SK-N-SH treated with all-trans-retinoic acid at 6 μM for 48 hours (cell line): ENCODE measurements at regions not wholly inside any gene's neighbourhood (a gene's known extent, or its start where the extent isn't known, plus 50 kb on each side); places are given as distances from the start of the nearest gene placed in this dataset.

Experiments
- ARNTL ChIP-seq: fragments of 450-650 bp; formaldehyde crosslinking; IDR thresholded peaks from 2 replicates; pipeline ENCODE4 v1.5.0; 2020; ENCODE audit warnings: low read depth, mild to moderate bottlenecking, moderate library complexity, borderline replicate concordance
- BACH2 ChIP-seq: fragments of 250-450 bp; sonication (Bioruptor Pico); IDR thresholded peaks from 2 replicates; pipeline ENCODE4 v1.9.0; 2021; ENCODE audit warnings: mild to moderate bottlenecking, borderline replicate concordance
- CREB5 ChIP-seq: fragments of 250-450 bp; sonication (Bioruptor Pico); IDR thresholded peaks from 2 replicates; pipeline ENCODE4 v1.5.1; 2020; ENCODE audit warnings: low read depth, mild to moderate bottlenecking, moderate library complexity
- CSDC2 ChIP-seq: fragments of 250-450 bp; sonication (Bioruptor Pico); IDR thresholded peaks from 2 replicates; pipeline ENCODE4 v1.5.0; 2020; ENCODE audit warnings: mild to moderate bottlenecking, moderate library complexity
- CSRNP3 ChIP-seq: fragments of 250-450 bp; sonication (Bioruptor Pico); IDR thresholded peaks from 2 replicates; pipeline ENCODE4 v1.5.1; 2021; ENCODE audit warnings: mild to moderate bottlenecking, moderate library complexity
- RARB ChIP-seq: fragments of 250-450 bp; sonication (Bioruptor Pico); IDR thresholded peaks from 2 replicates; pipeline ENCODE4 v1.8.0; 2021; ENCODE audit warnings: mild to moderate bottlenecking, moderate library complexity
- TCF4 ChIP-seq: fragments of 250-450 bp; sonication (Bioruptor Pico); IDR thresholded peaks from 2 replicates; pipeline ENCODE4 v1.8.0; 2021; ENCODE audit warnings: mild to moderate bottlenecking, moderate library complexity, borderline replicate concordance
- TOX ChIP-seq: fragments of 250-450 bp; sonication (Bioruptor Pico); IDR thresholded peaks from 2 replicates; pipeline ENCODE4 v1.8.0; 2021; ENCODE audit warnings: mild to moderate bottlenecking, moderate library complexity, borderline replicate concordance
- TSHZ2 ChIP-seq: fragments of 250-450 bp; sonication (Bioruptor Pico); IDR thresholded peaks from 2 replicates; pipeline ENCODE4 v1.5.0; 2020; ENCODE audit warnings: mild to moderate bottlenecking, moderate library complexity
- ZFP3 ChIP-seq: fragments of 250-450 bp; sonication (Bioruptor Pico); IDR thresholded peaks from 2 replicates; pipeline ENCODE4 v1.5.0; 2020; ENCODE audit warnings: mild to moderate bottlenecking, moderate library complexity
- ZFP30 ChIP-seq: fragments of 450-650 bp; formaldehyde crosslinking; IDR thresholded peaks from 2 replicates; pipeline ENCODE4 v1.5.0; 2022; ENCODE audit warnings: mild to moderate bottlenecking, moderate library complexity
- ZNF565 ChIP-seq: fragments of 450-650 bp; formaldehyde crosslinking; conservative IDR thresholded peaks from 2 replicates; pipeline ENCODE4 v1.5.0; 2020; ENCODE audit warnings: low read depth, mild to moderate bottlenecking, moderate library complexity

DNA sequence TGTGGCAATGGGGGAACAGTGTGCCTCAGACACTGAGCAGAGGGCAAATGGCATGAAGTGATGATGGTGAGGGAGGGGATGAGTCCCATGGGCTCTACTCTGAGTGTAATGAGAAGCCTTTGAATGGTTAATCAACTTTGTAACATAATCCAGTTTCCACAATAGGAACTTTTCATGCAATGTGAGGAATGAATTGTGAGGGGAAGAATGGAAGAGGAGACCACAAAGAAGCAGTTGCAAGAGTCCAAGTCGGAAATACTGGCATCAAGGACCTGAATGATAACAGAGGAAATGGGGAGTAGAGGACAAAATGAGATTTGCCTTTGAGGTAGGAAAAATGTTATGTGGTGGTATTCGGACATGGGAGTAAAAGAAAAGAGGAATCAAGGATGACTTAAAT lies 476.9 kb upstream of the PRICKLE1 start:
- TF ChIP-seq CSDC2 (CRISPR knock-in tag) = no peak
- TF ChIP-seq TOX = no peak
- TF ChIP-seq BACH2 (CRISPR knock-in tag) = no peak
- TF ChIP-seq ZFP30 = no peak
- TF ChIP-seq ARNTL (CRISPR knock-in tag) = no peak
- TF ChIP-seq TSHZ2 (CRISPR knock-in tag) = no peak
- TF ChIP-seq RARB = no peak
- no peak for TF ChIP-seq CSRNP3 (CRISPR knock-in tag)
- TF ChIP-seq CREB5 (CRISPR knock-in tag) = no peak
- no peak for TF ChIP-seq ZFP3
- TF ChIP-seq ZNF565 (CRISPR knock-in tag) = no peak
- no peak for TF ChIP-seq TCF4
